ENCODE measurements at regions not wholly inside any gene's neighbourhood (a gene's known extent, or its start where the extent isn't known, plus 50 kb on each side); places are given as distances from the start of the nearest gene placed in this dataset.

DNA sequence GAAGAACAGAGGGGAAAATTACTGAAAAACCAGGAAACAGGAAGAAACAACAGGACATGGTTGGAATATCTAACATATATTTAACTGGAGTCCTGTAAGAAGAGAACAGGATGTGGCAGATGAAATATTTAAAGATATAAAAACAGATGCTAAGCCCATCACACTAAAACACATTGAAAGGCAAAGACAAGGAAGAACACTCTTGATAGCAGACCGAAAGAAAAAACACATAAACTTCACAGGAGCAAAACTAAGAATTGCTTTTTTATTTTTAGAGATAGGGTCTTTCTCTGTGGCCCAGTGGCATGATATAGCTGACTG lies 324.4 kb upstream of the ARRDC3 start (continued):
- TF ChIP-seq, protein P1, sequence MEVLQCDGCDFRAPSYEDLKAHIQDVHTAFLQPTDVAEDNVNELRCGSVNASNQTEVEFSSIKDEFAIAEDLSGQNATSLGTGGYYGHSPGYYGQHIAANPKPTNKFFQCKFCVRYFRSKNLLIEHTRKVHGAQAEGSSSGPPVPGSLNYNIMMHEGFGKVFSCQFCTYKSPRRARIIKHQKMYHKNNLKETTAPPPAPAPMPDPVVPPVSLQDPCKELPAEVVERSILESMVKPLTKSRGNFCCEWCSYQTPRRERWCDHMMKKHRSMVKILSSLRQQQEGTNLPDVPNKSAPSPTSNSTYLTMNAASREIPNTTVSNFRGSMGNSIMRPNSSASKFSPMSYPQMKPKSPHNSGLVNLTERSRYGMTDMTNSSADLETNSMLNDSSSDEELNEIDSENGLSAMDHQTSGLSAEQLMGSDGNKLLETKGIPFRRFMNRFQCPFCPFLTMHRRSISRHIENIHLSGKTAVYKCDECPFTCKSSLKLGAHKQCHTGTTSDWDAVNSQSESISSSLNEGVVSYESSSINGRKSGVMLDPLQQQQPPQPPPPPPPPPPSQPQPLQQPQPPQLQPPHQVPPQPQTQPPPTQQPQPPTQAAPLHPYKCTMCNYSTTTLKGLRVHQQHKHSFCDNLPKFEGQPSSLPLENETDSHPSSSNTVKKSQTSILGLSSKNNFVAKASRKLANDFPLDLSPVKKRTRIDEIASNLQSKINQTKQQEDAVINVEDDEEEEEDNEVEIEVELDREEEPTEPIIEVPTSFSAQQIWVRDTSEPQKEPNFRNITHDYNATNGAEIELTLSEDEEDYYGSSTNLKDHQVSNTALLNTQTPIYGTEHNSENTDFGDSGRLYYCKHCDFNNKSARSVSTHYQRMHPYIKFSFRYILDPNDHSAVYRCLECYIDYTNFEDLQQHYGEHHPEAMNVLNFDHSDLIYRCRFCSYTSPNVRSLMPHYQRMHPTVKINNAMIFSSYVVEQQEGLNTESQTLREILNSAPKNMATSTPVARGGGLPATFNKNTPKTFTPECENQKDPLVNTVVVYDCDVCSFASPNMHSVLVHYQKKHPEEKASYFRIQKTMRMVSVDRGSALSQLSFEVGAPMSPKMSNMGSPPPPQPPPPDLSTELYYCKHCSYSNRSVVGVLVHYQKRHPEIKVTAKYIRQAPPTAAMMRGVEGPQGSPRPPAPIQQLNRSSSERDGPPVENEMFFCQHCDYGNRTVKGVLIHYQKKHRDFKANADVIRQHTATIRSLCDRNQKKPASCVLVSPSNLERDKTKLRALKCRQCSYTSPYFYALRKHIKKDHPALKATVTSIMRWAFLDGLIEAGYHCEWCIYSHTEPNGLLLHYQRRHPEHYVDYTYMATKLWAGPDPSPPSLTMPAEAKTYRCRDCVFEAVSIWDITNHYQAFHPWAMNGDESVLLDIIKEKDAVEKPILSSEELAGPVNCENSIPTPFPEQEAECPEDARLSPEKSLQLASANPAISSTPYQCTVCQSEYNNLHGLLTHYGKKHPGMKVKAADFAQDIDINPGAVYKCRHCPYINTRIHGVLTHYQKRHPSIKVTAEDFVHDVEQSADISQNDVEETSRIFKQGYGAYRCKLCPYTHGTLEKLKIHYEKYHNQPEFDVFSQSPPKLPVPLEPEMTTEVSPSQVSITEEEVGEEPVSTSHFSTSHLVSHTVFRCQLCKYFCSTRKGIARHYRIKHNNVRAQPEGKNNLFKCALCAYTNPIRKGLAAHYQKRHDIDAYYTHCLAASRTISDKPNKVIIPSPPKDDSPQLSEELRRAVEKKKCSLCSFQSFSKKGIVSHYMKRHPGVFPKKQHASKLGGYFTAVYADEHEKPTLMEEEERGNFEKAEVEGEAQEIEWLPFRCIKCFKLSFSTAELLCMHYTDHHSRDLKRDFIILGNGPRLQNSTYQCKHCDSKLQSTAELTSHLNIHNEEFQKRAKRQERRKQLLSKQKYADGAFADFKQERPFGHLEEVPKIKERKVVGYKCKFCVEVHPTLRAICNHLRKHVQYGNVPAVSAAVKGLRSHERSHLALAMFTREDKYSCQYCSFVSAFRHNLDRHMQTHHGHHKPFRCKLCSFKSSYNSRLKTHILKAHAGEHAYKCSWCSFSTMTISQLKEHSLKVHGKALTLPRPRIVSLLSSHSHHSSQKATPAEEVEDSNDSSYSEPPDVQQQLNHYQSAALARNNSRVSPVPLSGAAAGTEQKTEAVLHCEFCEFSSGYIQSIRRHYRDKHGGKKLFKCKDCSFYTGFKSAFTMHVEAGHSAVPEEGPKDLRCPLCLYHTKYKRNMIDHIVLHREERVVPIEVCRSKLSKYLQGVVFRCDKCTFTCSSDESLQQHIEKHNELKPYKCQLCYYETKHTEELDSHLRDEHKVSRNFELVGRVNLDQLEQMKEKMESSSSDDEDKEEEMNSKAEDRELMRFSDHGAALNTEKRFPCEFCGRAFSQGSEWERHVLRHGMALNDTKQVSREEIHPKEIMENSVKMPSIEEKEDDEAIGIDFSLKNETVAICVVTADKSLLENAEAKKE (CRISPR knock-in tag; IDR thresholded peaks at IDR 0.05): no peak
- TF ChIP-seq, protein P2, sequence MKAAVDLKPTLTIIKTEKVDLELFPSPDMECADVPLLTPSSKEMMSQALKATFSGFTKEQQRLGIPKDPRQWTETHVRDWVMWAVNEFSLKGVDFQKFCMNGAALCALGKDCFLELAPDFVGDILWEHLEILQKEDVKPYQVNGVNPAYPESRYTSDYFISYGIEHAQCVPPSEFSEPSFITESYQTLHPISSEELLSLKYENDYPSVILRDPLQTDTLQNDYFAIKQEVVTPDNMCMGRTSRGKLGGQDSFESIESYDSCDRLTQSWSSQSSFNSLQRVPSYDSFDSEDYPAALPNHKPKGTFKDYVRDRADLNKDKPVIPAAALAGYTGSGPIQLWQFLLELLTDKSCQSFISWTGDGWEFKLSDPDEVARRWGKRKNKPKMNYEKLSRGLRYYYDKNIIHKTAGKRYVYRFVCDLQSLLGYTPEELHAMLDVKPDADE (IDR thresholded peaks at IDR 0.05): no peak

DNA sequence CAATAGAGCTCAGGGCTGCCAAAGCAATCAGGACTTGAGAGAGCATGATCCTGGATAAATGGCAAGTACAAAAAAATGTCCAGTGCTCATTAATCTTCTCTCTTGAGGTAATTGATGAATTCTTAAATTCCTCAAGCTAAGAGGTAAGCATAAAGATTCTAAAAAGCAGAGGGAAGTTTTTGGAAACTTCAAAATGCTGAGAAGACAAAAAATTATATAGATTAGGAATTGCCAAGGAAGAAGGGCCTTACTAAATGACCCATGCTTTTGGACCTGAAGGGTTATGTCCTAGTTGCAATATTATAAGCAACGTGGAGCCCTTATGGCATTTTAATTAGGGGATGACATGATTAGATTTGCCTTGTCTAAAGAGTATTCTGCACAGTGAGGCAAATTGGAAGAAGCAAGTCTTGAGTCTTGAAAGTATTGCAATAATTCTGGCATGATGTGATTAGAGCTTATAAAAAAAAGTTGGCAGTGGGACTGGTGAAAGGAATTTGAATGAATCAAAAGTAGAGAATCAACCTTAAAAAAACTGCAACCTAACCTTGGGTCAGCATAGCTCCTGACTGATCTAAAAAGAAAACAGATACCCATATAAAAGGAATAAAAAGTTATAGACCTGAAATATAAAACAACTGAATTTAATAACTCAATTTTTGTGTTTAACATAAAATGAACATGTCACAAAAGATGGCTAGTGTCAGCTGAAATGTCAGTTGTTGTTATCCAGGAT lies 323.8 kb upstream of the ARRDC3 start:
- Histone ChIP-seq H3K27ac (ENCODE audit: low read depth) (no peak overlapping the region), H3K4me1 (ENCODE audit: insufficient read depth) (no peaks in the 10 kb centered on the region), H3K4me2 (no peak overlapping the region), H3K9me2 (ENCODE audit: insufficient read depth) (peaks cover 8% of the 10 kb centered on the region), H3F3A (replicated peaks; ENCODE audit: low read depth) (no peaks in the 10 kb centered on the region), H2AFZ (no peak overlapping the region), H4K20me1 (replicated peaks; ENCODE audit: insufficient read depth) (no peaks in the 10 kb centered on the region), H3K4me3 (no peak overlapping the region), H3K36me3 (ENCODE audit: insufficient read depth) (0 out of 2 replicates have a peak, but pooled peaks cover 3% of the 10 kb centered on the region), H3K79me2 (replicated peaks; ENCODE audit: insufficient read depth) (no peaks in the 10 kb centered on the region), H3K27me3 (ENCODE audit: insufficient read depth) (no peaks in the 10 kb centered on the region)
- no peaks in the 10 kb centered on the region; the same call in 2 of the 3 replicates for H3K9me3 Mint-ChIP-seq
- no peak overlapping the region for H3K4me3 Mint-ChIP-seq
- ATAC-seq: no peak
- H3K27ac Mint-ChIP-seq: no peak overlapping the region
- no peak for DNase-seq (ENCODE audit: low spot score)
- H3K4me1 Mint-ChIP-seq: no peaks in the 10 kb centered on the region
- H3K36me3 Mint-ChIP-seq (ENCODE audit: low read depth): no peaks in the 10 kb centered on the region
- H3K27me3 Mint-ChIP-seq (ENCODE audit: insufficient read depth, low read depth, poor library complexity): no peaks in the 10 kb centered on the region
- TF ChIP-seq, protein P2 (IDR thresholded peaks at IDR 0.05): no peak
- TF ChIP-seq ZNF331 (CRISPR knock-in tag; IDR thresholded peaks at IDR 0.05; ENCODE audit: low read depth) (no peak), EZH2phosphoT487 (IDR thresholded peaks at IDR 0.05; ENCODE audit: unreplicated experiment) (no peak), NANOG (IDR thresholded peaks at IDR 0.05; ENCODE audit: borderline replicate concordance) (no peak), ZNF114 (CRISPR knock-in tag; IDR thresholded peaks at IDR 0.05) (no peak), CREB1 (CRISPR knock-in tag; IDR thresholded peaks at IDR 0.05; ENCODE audit: low read depth) (no peak), STAT1 (IDR thresholded peaks at IDR 0.05; ENCODE audit: unreplicated experiment) (no peak)

All from GM23338 (cell line).